GM23338 (cell line): ENCODE measurements at regions not wholly inside any gene's neighbourhood (a gene's known extent, or its start where the extent isn't known, plus 50 kb on each side); places are given as distances from the start of the nearest gene placed in this dataset.

Experiments used
- EZH2 ChIP-seq: fragments of 200-600 bp; sonication (generic); IDR thresholded peaks from one replicate; pipeline ENCODE4 v1.8.0; 2017; ENCODE audit warnings: antibody characterized with exemption, mild to moderate bottlenecking, low read depth; ENCODE audit not compliant: unreplicated experiment
- EZH2phosphoT487 ChIP-seq: fragments of 200-600 bp; sonication (generic); IDR thresholded peaks from one replicate; pipeline ENCODE4 v1.8.1; 2018; ENCODE audit warnings: antibody characterized with exemption; ENCODE audit not compliant: unreplicated experiment
- JUNB ChIP-seq: IDR thresholded peaks from one replicate; pipeline ENCODE4 v1.6.1; 2016; ENCODE audit warnings: antibody characterized with exemption; ENCODE audit not compliant: unreplicated experiment
- POLR2AphosphoS5 ChIP-seq: IDR thresholded peaks from 2 replicates; pipeline ENCODE4 v1.6.1; 2016; ENCODE audit warnings: antibody characterized with exemption, low read depth
- REST ChIP-seq: IDR thresholded peaks from one replicate; pipeline ENCODE4 v1.6.1; 2018; ENCODE audit warnings: antibody characterized with exemption; ENCODE audit not compliant: unreplicated experiment
- STAT1 ChIP-seq: IDR thresholded peaks from one replicate; pipeline ENCODE4 v1.6.1; 2016; ENCODE audit warnings: antibody characterized with exemption; ENCODE audit not compliant: unreplicated experiment
- ZNF114 ChIP-seq: fragments of 250-450 bp; sonication (Bioruptor Pico); IDR thresholded peaks from 2 replicates; pipeline ENCODE4 v1.5.0; 2020; ENCODE audit warnings: mild to moderate bottlenecking, moderate library complexity
- ZNF462 ChIP-seq: fragments of 250-450 bp; sonication (Bioruptor Pico); IDR thresholded peaks from 2 replicates; pipeline ENCODE4 v1.5.0; 2020; ENCODE audit warnings: mild to moderate bottlenecking, moderate library complexity
- TF ChIP-seq, protein P1 (sequence below): IDR thresholded peaks from 2 replicates; pipeline ENCODE4 v1.6.1; 2016; ENCODE audit warnings: antibody characterized with exemption

DNA sequence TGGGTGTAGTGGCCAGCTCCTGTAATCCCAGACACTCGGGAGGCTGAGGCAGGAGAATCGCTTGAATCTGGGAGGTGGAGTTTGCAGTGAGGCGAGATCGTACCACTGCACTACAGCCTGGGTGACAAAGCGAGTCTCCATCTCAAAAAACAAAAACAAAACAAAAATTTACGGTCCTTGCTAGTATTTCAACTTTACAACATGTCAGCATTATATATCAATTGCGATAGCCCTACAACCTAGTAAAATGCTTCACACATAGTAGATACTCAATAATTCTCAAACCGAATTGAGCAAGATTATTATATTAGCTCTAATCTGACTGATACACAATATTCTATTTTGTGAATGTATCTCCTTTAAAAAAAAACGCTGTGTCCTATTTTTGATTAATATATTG, 1411.0 kb upstream of the WWC1 start (continued):
- TF ChIP-seq ZNF462 (no peak), JUNB (no peak), REST (no peak), EZH2 (no peak), EZH2phosphoT487 (no peak), ZNF114 (CRISPR knock-in tag) (no peak), STAT1 (no peak), POLR2AphosphoS5 (no peak)
- TF ChIP-seq, protein P1, sequence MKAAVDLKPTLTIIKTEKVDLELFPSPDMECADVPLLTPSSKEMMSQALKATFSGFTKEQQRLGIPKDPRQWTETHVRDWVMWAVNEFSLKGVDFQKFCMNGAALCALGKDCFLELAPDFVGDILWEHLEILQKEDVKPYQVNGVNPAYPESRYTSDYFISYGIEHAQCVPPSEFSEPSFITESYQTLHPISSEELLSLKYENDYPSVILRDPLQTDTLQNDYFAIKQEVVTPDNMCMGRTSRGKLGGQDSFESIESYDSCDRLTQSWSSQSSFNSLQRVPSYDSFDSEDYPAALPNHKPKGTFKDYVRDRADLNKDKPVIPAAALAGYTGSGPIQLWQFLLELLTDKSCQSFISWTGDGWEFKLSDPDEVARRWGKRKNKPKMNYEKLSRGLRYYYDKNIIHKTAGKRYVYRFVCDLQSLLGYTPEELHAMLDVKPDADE = no peak
